ENCODE measurements at regions not wholly inside any gene's neighbourhood (a gene's known extent, or its start where the extent isn't known, plus 50 kb on each side); places are given as distances from the start of the nearest gene placed in this dataset.

- DNase-seq (ENCODE audit: low spot score): peak; percentile 47
- no peak overlapping the region for H3K4me3 ChIP-seq
- H3K27ac ChIP-seq: no peak overlapping the region
- TF ChIP-seq, protein P1, sequence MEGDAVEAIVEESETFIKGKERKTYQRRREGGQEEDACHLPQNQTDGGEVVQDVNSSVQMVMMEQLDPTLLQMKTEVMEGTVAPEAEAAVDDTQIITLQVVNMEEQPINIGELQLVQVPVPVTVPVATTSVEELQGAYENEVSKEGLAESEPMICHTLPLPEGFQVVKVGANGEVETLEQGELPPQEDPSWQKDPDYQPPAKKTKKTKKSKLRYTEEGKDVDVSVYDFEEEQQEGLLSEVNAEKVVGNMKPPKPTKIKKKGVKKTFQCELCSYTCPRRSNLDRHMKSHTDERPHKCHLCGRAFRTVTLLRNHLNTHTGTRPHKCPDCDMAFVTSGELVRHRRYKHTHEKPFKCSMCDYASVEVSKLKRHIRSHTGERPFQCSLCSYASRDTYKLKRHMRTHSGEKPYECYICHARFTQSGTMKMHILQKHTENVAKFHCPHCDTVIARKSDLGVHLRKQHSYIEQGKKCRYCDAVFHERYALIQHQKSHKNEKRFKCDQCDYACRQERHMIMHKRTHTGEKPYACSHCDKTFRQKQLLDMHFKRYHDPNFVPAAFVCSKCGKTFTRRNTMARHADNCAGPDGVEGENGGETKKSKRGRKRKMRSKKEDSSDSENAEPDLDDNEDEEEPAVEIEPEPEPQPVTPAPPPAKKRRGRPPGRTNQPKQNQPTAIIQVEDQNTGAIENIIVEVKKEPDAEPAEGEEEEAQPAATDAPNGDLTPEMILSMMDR (IDR thresholded peaks at IDR 0.05): no peak
These were observed 178.8 kb upstream of the HS6ST1 start for GRCh38 chr2:128497461-128497860.

GRCh38 chr2:128498086-128498485 is 179.4 kb upstream of the HS6ST1 start:
- H3K27ac ChIP-seq: no peak overlapping the region
- TF ChIP-seq, protein P1 (IDR thresholded peaks at IDR 0.05): no peak
- peak; percentile 54 for DNase-seq (ENCODE audit: low spot score)
- no peak overlapping the region for H3K4me3 ChIP-seq

DNA sequence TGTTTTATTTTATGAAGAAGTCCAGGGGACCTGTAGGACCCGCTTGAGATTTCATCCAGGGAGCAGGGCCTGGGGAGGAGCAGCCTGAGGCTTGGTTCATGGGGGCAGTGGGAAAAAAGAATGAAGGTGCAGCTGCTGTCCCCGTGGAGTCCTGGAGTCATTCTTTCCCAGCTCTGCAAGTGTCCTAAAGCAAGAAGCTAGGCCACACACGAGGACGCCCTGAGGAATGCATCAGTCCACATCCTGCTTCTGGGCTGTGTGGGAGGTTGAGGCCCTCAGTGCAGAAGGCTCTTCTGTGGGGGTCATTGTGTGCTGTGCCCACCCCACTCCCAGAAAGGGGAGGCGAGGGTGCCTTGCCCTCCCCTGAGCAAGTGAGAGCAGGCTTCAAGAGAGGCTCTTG is 179.9 kb upstream of the HS6ST1 start:
- Histone ChIP-seq H3K4me3 (no peak overlapping the region), H3K27ac (no peak overlapping the region)
- DNase-seq (ENCODE audit: low spot score): no peak
- TF ChIP-seq, protein P1 (IDR thresholded peaks at IDR 0.05): no peak

GRCh38 chr2:128499367-128500137 is 180.9 kb upstream of the HS6ST1 start:
- no peak overlapping the region for H3K27ac ChIP-seq
- DNase-seq (ENCODE audit: low spot score): peak; percentile 54
- TF ChIP-seq, protein P1 (IDR thresholded peaks at IDR 0.05): no peak

GRCh38 chr2:128500138-128500800 is 181.6 kb upstream of the HS6ST1 start:
- TF ChIP-seq, protein P1 (IDR thresholded peaks at IDR 0.05): no peak
- no peak overlapping the region for H3K27ac ChIP-seq
- peak; percentile 49 for DNase-seq (ENCODE audit: low spot score)
- no peak overlapping the region for H3K4me3 ChIP-seq

More at GRCh38 chr2:128499367-128500137, 180.9 kb upstream of the HS6ST1 start:
- no peak overlapping the region for H3K4me3 ChIP-seq

GRCh38 chr2:128501006-128501690 is 182.5 kb upstream of the HS6ST1 start:
- Histone ChIP-seq H3K27ac (no peak overlapping the region), H3K4me3 (no peak overlapping the region)
- peak; percentile 45 for DNase-seq (ENCODE audit: low spot score)
- TF ChIP-seq, protein P1 (IDR thresholded peaks at IDR 0.05): no peak

All from coronary artery (tissue), 2 donors.